ENCODE measurements at regions not wholly inside any gene's neighbourhood (a gene's known extent, or its start where the extent isn't known, plus 50 kb on each side); places are given as distances from the start of the nearest gene placed in this dataset.

DNA sequence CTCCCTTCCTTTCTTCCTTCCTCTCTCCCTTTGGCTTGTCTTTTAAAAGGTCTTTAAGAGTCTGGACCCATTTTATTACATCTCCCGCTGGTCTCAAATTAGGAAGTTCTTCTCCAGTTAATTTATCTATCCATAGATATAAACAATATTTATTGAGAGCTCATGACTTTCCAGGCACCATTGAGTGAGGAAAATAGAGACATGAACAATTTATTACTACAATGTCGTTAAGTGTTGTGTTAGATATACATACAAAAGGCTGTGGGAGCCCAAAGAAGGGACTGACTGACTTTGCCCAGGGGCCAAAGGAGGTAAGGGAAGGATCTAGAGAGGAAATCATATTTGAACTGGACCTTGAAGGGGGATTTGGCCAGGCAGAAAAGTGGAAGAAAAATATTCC is 51.6 kb upstream of the DEUP1 start:
- H3K27ac Mint-ChIP-seq (ENCODE audit: unreplicated experiment) = no peak overlapping the region
- no peaks in the 10 kb centered on the region for H3K36me3 Mint-ChIP-seq (ENCODE audit: low read depth)
- H3K27me3 Mint-ChIP-seq (ENCODE audit: low read depth) = no peaks in the 10 kb centered on the region
- no peak for DNase-seq (ENCODE audit: low read depth, low spot score)
- no peak overlapping the region for H3K4me3 Mint-ChIP-seq
- H3K9me3 Mint-ChIP-seq = no peaks in the 10 kb centered on the region
- TF ChIP-seq, protein P1, sequence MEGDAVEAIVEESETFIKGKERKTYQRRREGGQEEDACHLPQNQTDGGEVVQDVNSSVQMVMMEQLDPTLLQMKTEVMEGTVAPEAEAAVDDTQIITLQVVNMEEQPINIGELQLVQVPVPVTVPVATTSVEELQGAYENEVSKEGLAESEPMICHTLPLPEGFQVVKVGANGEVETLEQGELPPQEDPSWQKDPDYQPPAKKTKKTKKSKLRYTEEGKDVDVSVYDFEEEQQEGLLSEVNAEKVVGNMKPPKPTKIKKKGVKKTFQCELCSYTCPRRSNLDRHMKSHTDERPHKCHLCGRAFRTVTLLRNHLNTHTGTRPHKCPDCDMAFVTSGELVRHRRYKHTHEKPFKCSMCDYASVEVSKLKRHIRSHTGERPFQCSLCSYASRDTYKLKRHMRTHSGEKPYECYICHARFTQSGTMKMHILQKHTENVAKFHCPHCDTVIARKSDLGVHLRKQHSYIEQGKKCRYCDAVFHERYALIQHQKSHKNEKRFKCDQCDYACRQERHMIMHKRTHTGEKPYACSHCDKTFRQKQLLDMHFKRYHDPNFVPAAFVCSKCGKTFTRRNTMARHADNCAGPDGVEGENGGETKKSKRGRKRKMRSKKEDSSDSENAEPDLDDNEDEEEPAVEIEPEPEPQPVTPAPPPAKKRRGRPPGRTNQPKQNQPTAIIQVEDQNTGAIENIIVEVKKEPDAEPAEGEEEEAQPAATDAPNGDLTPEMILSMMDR (conservative IDR thresholded peaks at IDR 0.05) = no peak
- H3K4me1 Mint-ChIP-seq = no peaks in the 10 kb centered on the region

DNA sequence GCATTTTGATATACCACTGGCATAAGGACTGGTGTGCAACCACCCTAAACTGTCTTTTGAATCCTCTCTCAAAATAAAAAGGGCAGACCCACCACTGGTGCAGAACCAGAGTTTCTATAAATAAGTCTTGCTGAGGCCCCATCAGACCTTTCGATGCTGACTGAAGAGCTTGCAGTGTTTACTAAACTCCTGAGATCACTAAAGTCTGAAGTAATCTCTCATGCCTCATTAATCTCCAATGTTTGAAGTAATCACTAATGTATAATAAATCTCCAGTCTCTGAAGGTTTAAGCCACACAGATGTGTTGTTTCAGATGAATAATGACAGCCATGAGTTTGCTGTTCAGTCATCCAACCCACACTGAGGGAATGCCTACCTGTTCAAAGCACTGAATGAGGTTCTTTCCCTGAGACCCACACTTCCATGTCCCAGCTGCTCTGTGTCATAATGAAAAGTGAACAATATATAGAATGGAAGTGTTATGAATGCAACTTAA is 50.6 kb upstream of the DEUP1 start:
- Mint-ChIP-seq H3K36me3 (ENCODE audit: low read depth) (no peaks in the 10 kb centered on the region), H3K27me3 (ENCODE audit: low read depth) (no peaks in the 10 kb centered on the region), H3K27ac (ENCODE audit: unreplicated experiment) (no peak overlapping the region), H3K9me3 (no peaks in the 10 kb centered on the region), H3K4me1 (no peaks in the 10 kb centered on the region), H3K4me3 (no peak overlapping the region)
- TF ChIP-seq, protein P1 (conservative IDR thresholded peaks at IDR 0.05) = no peak
- DNase-seq (ENCODE audit: low read depth, low spot score) = no peak
